ENCODE measurements at regions not wholly inside any gene's neighbourhood (a gene's known extent, or its start where the extent isn't known, plus 50 kb on each side); places are given as distances from the start of the nearest gene placed in this dataset.

- TF ChIP-seq CTCF (conservative IDR thresholded peaks at IDR 0.05; ENCODE audit: low read depth, low read length), result no peak
- no peak for TF ChIP-seq EZH2 (IDR thresholded peaks at IDR 0.05; ENCODE audit: borderline replicate concordance, low read depth, low read length, poor library complexity, severe bottlenecking)
Observed at GRCh38 chr6:54730767-54731630, 115.6 kb upstream of the FAM83B start.
